ENCODE measurements at regions not wholly inside any gene's neighbourhood (a gene's known extent, or its start where the extent isn't known, plus 50 kb on each side); places are given as distances from the start of the nearest gene placed in this dataset.

- TF ChIP-seq, protein P1, sequence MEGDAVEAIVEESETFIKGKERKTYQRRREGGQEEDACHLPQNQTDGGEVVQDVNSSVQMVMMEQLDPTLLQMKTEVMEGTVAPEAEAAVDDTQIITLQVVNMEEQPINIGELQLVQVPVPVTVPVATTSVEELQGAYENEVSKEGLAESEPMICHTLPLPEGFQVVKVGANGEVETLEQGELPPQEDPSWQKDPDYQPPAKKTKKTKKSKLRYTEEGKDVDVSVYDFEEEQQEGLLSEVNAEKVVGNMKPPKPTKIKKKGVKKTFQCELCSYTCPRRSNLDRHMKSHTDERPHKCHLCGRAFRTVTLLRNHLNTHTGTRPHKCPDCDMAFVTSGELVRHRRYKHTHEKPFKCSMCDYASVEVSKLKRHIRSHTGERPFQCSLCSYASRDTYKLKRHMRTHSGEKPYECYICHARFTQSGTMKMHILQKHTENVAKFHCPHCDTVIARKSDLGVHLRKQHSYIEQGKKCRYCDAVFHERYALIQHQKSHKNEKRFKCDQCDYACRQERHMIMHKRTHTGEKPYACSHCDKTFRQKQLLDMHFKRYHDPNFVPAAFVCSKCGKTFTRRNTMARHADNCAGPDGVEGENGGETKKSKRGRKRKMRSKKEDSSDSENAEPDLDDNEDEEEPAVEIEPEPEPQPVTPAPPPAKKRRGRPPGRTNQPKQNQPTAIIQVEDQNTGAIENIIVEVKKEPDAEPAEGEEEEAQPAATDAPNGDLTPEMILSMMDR (IDR thresholded peaks at IDR 0.05; ENCODE audit: low read length, missing control alignments): no peak
- no peak overlapping the region for H3K4me3 ChIP-seq (replicated peaks; ENCODE audit: low read depth, low read length)
- DNase-seq (ENCODE audit: low read depth): no peak
Measured at GRCh38 chr12:125259178-125259867, 194.1 kb downstream of the AACS start.

- H3K4me3 ChIP-seq (replicated peaks; ENCODE audit: low read depth, low read length): no peak overlapping the region
- TF ChIP-seq, protein P1 (IDR thresholded peaks at IDR 0.05; ENCODE audit: low read length, missing control alignments): no peak
- no peak for DNase-seq (ENCODE audit: low read depth)
Measured at GRCh38 chr12:125262851-125263250, 197.6 kb downstream of the AACS start.

GRCh38 chr12:125263385-125263784, 198.2 kb downstream of the AACS start:
- no peak for DNase-seq (ENCODE audit: low read depth)
- H3K4me3 ChIP-seq (replicated peaks; ENCODE audit: low read depth, low read length): no peak overlapping the region
- TF ChIP-seq, protein P1 (IDR thresholded peaks at IDR 0.05; ENCODE audit: low read length, missing control alignments): no peak

DNA sequence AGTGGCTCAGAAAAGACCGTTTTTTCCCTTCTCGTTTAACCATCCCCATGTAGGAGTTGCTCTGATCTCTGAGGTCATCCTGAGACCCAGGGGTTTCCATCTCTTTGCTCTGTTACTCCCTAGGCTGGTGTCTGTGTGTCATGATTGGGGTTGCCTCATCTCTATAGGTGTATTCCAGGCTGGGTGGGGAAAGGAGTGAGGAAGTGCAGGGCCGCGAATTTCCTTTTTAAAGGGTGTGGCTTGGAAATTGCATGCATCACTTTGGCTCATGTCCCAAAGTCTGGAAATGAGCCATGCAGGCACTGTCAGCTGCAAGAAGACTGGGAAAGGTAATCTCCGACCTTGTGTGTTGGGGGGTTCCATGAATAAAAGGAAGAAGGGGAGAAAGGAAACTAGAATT, 201.9 kb downstream of the AACS start:
- H3K4me3 ChIP-seq (replicated peaks; ENCODE audit: low read depth, low read length): no peak overlapping the region
- no peak for DNase-seq (ENCODE audit: low read depth)
- TF ChIP-seq, protein P1 (IDR thresholded peaks at IDR 0.05; ENCODE audit: low read length, missing control alignments): no peak

DNA sequence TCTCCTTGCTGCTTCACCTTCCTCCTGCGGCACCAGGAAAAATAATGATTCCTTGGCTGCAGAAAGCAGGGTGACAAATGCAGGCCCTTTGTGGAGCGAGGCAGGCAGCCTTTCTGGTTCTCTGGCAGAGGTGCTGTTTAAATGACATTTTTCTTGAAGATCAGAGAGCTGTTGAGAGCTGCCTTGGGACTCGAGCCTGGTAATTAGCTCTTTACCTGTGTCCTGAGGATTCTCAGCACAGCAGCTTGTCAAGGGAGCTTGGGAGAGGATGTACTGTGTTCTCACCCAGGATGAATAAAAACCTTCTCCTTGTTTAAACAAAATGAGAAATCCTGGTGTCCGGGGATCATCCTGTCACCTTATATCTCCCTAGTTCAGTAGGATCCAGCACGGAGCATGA, 204.0 kb downstream of the AACS start:
- TF ChIP-seq, protein P1 (IDR thresholded peaks at IDR 0.05; ENCODE audit: low read length, missing control alignments): no peak
- H3K4me3 ChIP-seq (replicated peaks; ENCODE audit: low read depth, low read length): no peak overlapping the region
- DNase-seq (ENCODE audit: low read depth): no peak

DNA sequence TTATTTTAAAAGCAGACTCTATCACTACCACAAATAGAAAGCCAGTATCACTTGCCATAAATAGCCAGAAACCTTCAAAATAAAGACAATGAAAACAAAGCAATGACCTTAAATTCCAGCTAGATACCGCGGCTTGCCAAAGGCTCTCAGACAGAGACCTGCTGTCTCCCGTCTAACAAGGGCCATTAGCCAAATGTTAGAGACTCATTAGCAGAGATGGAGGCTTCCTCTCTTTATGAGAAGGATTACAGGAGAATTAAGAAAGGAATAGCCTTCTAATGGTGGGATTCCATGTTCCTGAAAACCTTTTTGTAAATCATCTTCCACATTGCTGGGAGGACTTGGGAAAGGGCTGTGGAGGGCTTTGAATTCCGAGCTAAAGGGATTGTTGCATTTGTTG, 206.7 kb downstream of the AACS start:
- H3K4me3 ChIP-seq (replicated peaks; ENCODE audit: low read depth, low read length): no peak overlapping the region
- no peak for DNase-seq (ENCODE audit: low read depth)
- TF ChIP-seq, protein P1 (IDR thresholded peaks at IDR 0.05; ENCODE audit: low read length, missing control alignments): no peak

GRCh38 chr12:125272383-125272933, 207.2 kb downstream of the AACS start:
- TF ChIP-seq, protein P1 (IDR thresholded peaks at IDR 0.05; ENCODE audit: low read length, missing control alignments): no peak
- H3K4me3 ChIP-seq (replicated peaks; ENCODE audit: low read depth, low read length): no peak overlapping the region
- DNase-seq (ENCODE audit: low read depth): no peak

Data from fibroblast of pulmonary artery (primary cell).